Tibial nerve (tissue), 4 donors: ENCODE measurements at regions not wholly inside any gene's neighbourhood (a gene's known extent, or its start where the extent isn't known, plus 50 kb on each side); places are given as distances from the start of the nearest gene placed in this dataset.

ENCODE experiments used
- DNase-seq, 2 donors: peaks; one replicate each; pipeline ENCODE4 v3.0.0-alpha.2; 2019; ENCODE audit warnings: low spot score in 2 of 2
- H3K27ac ChIP-seq, 4 donors: fragments of 200-600 bp; sonication (generic) in 3 of 4; one replicate each; pipeline ENCODE4 v1.5.1; 2017 to 2019; ENCODE audit warnings: mild to moderate bottlenecking in 1 of 4
- H3K27me3 ChIP-seq, 2 donors: fragments of 200-600 bp; sonication (generic) in 1 of 2; one replicate each; pipeline versions ENCODE4 v1.5.1 to v1.6.0; 2017 to 2019
- H3K36me3 ChIP-seq, 3 donors: fragments of 200-600 bp; sonication (generic); one replicate each; pipeline ENCODE4 v1.5.1; 2018 to 2019
- H3K4me1 ChIP-seq, 4 donors: fragments of 200-600 bp; sonication (generic) in 3 of 4; one replicate each; pipeline ENCODE4 v1.5.1; 2017 to 2019
- H3K4me3 ChIP-seq, 4 donors: fragments of 200-600 bp; sonication (generic) in 3 of 4; one replicate each; pipeline ENCODE4 v1.5.1; 2017 to 2019; ENCODE audit warnings: mild to moderate bottlenecking in 1 of 4, moderate library complexity in 1 of 4
- H3K9me3 ChIP-seq, 4 donors: fragments of 200-600 bp; sonication (generic) in 3 of 4; one replicate each; pipeline ENCODE4 v1.5.1; 2017 to 2019
- EP300 ChIP-seq, 2 donors: sonication (generic); formaldehyde crosslinking; IDR thresholded peaks; one replicate each; pipeline ENCODE4 v1.6.1; 2017; ENCODE audit warnings: antibody characterized with exemption in 2 of 2, mild to moderate bottlenecking in 1 of 2
- POLR2A ChIP-seq, 2 donors: fragments of 450-650 bp; IDR thresholded peaks; one replicate each; pipeline ENCODE4 v1.6.1; 2017; ENCODE audit warnings: antibody characterized with exemption in 2 of 2, mild to moderate bottlenecking in 2 of 2, moderate library complexity in 2 of 2
- WGBS, 2 donors: methylation state at CpG; one replicate each; pipeline ENCODE4 v1.1.5; 2018; 5-methylcytosine and 5-hydroxymethylcytosine counted together
- TF ChIP-seq, protein P1 (sequence below), 5 experiments: fragments of 200-600 bp in 3 of 5; fragments of 450-650 bp in 2 of 5; sonication (generic) in 3 of 5; IDR thresholded peaks; one replicate each; pipeline ENCODE4 v1.5.1; 2016 to 2019; ENCODE audit warnings: antibody characterized with exemption in 5 of 5, mild to moderate bottlenecking in 3 of 5, moderate library complexity in 2 of 5

DNA sequence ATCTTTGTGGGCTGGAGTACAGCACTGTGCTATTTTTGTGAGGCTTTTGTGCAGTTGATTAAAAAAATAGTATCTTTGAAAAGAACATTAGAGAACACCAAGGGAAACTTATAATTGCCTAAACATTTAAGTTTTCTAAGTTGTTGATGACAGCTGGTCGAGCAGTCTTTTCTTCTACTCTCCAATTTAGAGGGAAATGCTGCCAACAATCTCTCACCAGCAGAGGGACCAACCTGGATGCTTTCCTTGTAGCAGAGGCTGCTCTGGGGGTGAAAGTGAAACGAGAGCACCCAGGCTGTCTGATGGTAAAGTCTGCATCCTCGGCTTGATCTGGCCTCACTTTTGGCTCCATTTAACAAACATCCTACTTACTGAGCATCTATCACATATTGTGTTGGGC is 1286.5 kb upstream of the TENM4 start:
- no peak for TF ChIP-seq EP300 (IDR thresholded peaks at IDR 0.05)
- TF ChIP-seq, protein P1, sequence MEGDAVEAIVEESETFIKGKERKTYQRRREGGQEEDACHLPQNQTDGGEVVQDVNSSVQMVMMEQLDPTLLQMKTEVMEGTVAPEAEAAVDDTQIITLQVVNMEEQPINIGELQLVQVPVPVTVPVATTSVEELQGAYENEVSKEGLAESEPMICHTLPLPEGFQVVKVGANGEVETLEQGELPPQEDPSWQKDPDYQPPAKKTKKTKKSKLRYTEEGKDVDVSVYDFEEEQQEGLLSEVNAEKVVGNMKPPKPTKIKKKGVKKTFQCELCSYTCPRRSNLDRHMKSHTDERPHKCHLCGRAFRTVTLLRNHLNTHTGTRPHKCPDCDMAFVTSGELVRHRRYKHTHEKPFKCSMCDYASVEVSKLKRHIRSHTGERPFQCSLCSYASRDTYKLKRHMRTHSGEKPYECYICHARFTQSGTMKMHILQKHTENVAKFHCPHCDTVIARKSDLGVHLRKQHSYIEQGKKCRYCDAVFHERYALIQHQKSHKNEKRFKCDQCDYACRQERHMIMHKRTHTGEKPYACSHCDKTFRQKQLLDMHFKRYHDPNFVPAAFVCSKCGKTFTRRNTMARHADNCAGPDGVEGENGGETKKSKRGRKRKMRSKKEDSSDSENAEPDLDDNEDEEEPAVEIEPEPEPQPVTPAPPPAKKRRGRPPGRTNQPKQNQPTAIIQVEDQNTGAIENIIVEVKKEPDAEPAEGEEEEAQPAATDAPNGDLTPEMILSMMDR (IDR thresholded peaks at IDR 0.05), result no peak
- no peak for TF ChIP-seq POLR2A (IDR thresholded peaks at IDR 0.05)
- Histone ChIP-seq H3K27ac (no peak overlapping the region), H3K4me3 (no peak overlapping the region), H3K36me3 (no peaks in the 10 kb centered on the region), H3K4me1 (no peaks in the 10 kb centered on the region), H3K27me3 (no peaks in the 10 kb centered on the region), H3K9me3 (no peaks in the 10 kb centered on the region)
- DNase-seq, result no peak
- WGBS, 2 donors, result 23 to 24% methylated on average over 3 of the region's 3 CpGs

DNA sequence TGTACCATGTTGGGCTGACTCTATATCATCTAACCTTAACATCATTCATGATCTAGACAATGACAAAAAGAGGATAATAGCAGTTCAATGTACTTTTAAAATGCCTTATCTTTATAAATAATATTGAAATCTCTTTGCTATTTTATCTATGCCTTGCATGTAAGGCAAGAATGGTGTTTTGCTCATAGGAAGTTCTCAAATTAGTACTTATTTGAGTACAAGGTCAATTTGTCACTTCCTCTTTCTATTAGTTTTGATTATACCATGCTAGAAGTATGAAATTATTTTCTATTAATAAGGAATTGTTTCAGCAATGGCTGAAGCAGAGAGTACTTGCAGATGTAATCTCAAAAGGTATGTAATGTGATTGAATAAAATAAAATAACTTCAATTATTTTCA is 1285.4 kb upstream of the TENM4 start:
- Histone ChIP-seq H3K4me3 (no peak overlapping the region), H3K4me1 (no peaks in the 10 kb centered on the region), H3K36me3 (no peaks in the 10 kb centered on the region), H3K27ac (no peak overlapping the region), H3K9me3 (no peaks in the 10 kb centered on the region), H3K27me3 (no peaks in the 10 kb centered on the region)
- no peak for DNase-seq
- TF ChIP-seq POLR2A (IDR thresholded peaks at IDR 0.05), result no peak
- TF ChIP-seq, protein P1 (IDR thresholded peaks at IDR 0.05), result no peak
- no peak for TF ChIP-seq EP300 (IDR thresholded peaks at IDR 0.05)

DNA sequence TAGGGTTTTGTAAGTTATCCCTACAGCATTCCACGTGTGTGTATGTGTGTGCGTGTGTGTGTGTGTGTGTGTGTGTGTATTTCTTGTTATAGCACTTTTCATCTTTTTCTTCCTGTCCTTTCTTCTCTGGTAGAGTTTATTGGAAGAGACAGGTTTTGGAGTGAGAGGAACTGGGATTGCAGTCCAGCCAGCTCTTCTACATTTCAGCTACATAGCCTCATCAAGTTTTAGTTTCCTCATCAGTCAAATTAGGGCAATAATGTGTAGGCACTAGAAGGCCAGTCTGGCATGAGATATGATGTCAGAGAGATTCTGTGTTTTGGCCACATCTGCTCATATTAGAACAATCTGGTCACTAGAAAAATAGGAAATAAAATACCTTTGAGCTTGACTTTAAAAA is 1283.5 kb upstream of the TENM4 start:
- Histone ChIP-seq H3K4me1 (no peaks in the 10 kb centered on the region), H3K27me3 (no peaks in the 10 kb centered on the region), H3K27ac (no peak overlapping the region), H3K36me3 (no peaks in the 10 kb centered on the region), H3K4me3 (no peak overlapping the region), H3K9me3 (no peaks in the 10 kb centered on the region)
- DNase-seq, result no peak
- 36 to 42% methylated on average over 2 of the region's 2 CpGs for WGBS, 2 donors
- TF ChIP-seq, protein P1 (IDR thresholded peaks at IDR 0.05), result no peak
- TF ChIP-seq POLR2A (IDR thresholded peaks at IDR 0.05), result no peak
- TF ChIP-seq EP300 (IDR thresholded peaks at IDR 0.05), result no peak

DNA sequence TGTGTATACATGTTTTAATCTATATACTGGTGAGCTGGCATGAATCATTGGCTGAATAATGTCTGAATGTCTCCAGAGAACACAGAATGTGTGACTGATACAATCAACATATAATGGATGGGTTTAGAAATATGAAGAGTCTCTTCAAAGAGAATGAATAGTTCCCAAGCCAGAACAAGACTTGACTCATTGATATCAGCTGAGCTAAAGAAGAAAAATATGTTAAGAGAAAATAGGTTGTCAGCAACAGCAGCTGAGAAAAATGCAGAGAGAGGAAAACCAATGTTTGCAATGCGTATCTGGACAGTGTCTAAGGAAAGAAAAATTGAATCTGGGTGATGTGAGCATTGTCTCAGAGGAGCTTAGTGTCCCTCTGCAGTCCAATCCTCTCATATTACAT is 1281.8 kb upstream of the TENM4 start:
- Histone ChIP-seq H3K27me3 (no peaks in the 10 kb centered on the region), H3K9me3 (no peaks in the 10 kb centered on the region), H3K4me1 (no peaks in the 10 kb centered on the region), H3K36me3 (no peaks in the 10 kb centered on the region), H3K27ac (no peak overlapping the region), H3K4me3 (no peak overlapping the region)
- no peak for DNase-seq
- WGBS, 2 donors, result 89 to 92% methylated on average over 1 of the region's 1 CpG
- TF ChIP-seq POLR2A (IDR thresholded peaks at IDR 0.05) (no peak), EP300 (IDR thresholded peaks at IDR 0.05) (no peak)
- TF ChIP-seq, protein P1 (IDR thresholded peaks at IDR 0.05), result no peak

DNA sequence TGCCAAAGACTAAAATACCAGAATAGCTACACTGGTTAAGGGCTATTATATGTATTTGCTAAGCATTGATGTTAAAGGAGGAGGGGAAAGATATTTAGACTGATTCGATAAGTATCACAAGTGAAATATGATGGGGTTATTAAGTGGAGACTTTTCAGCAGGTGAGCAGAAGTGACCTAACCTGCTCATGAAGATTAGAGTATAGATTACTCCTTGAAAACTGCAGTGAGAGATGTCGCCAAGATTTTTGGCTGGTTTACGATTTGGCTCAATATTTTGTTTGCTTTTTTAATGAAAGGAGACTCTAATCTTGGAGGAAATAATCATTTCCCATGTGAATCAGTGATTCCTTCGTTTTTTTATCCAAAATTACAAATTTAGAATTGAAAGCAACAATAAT is 1279.5 kb upstream of the TENM4 start:
- Histone ChIP-seq H3K36me3 (no peaks in the 10 kb centered on the region), H3K4me1 (no peaks in the 10 kb centered on the region), H3K4me3 (no peak overlapping the region), H3K27ac (no peak overlapping the region), H3K9me3 (no peaks in the 10 kb centered on the region), H3K27me3 (no peaks in the 10 kb centered on the region)
- no peak for DNase-seq
- TF ChIP-seq, protein P1 (IDR thresholded peaks at IDR 0.05), result no peak
- TF ChIP-seq EP300 (IDR thresholded peaks at IDR 0.05), result no peak
- no peak for TF ChIP-seq POLR2A (IDR thresholded peaks at IDR 0.05)
- 75 to 76% methylated on average over 4 of the region's 4 CpGs for WGBS, 2 donors
